ENCODE measurements at regions not wholly inside any gene's neighbourhood (a gene's known extent, or its start where the extent isn't known, plus 50 kb on each side); places are given as distances from the start of the nearest gene placed in this dataset.

DNA sequence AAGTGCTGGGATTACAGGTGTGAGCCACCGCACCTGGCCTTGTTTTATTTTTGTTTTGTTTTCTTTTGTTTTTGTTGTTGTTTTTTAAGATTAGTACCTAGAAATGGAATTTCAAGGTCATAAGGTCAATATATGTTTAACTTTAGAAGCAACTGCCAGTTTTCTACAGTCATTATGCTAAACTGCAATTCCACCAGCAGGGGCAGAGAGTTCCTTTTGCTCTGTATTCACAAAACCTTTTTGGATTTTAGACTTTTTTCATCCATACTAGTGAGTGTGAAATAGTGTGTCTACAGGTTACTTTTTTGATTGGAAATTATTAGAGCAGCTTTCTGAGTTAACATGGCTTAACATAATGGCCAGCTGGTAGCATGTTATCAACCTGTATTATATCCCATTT, 580.6 kb downstream of the TRIML1 start:
- TF ChIP-seq JUND (IDR thresholded peaks at IDR 0.05) = no peak
- TF ChIP-seq CTCF (IDR thresholded peaks at IDR 0.05 in 2 of 3, conservative IDR thresholded peaks at IDR 0.05 in 1 of 3; ENCODE audit: borderline replicate concordance in 1 of 3, insufficient read depth in 1 of 3, low read depth in 2 of 3, low read length in 2 of 3) = peak in 2 of 3 experiments; percentile 40 to 53; a peak in 3 of 6 replicates
- H3K4me1 ChIP-seq (ENCODE audit: control insufficient read depth in 1 of 2, insufficient read depth in 2 of 2, low read length in 2 of 2) = peaks cover 0 to 4% of the 10 kb centered on the region in 2 experiments; a peak in 1 of 4 replicates
- H3K27ac ChIP-seq (ENCODE audit: low read depth, low read length) = no peak overlapping the region
- no peak overlapping the region for H2AFZ ChIP-seq (ENCODE audit: low read depth, low read length, poor library complexity, severe bottlenecking)
- no peaks in the 10 kb centered on the region for H3K9me2 ChIP-seq (ENCODE audit: insufficient read depth)
- no peaks in the 10 kb centered on the region for H3K79me2 ChIP-seq (ENCODE audit: insufficient read depth, low read length)
- no peaks in the 10 kb centered on the region for H3K9me3 ChIP-seq (ENCODE audit: control insufficient read depth in 1 of 2, insufficient read depth in 1 of 2, low read depth in 1 of 2, low read length in 2 of 2)
- ChIA-PET CTCF (no interaction called here), POLR2A (no interaction called here), RAD21 (ENCODE audit: low non-redundant PET in 1 of 2, low total read pairs in 2 of 2, uncharacterized antibody in 2 of 2, unreplicated experiment in 2 of 2) (no interaction called here)
- peak; percentile 6 for DNase-seq (ENCODE audit: low read depth, low spot score)
- ATAC-seq = peak; percentile 47; the same call in 1 of the 2 replicates
- H4K20me1 ChIP-seq (ENCODE audit: insufficient read depth) = no peaks in the 10 kb centered on the region
- no peaks in the 10 kb centered on the region for H3K36me3 ChIP-seq (ENCODE audit: control insufficient read depth in 1 of 2, insufficient read depth in 2 of 2, low read length in 2 of 2)
- H3K9ac ChIP-seq (ENCODE audit: low read length) = no peak overlapping the region
- BruUV-seq (replicated peaks) = no TSS peak
- intact Hi-C loops (cut with micrococcal nuclease) = no loop called here
- H3K4me3 ChIP-seq (replicated peaks in 1 of 2; ENCODE audit: low read depth in 1 of 2, low read length in 2 of 2) = no peak overlapping the region
- no peak overlapping the region for H3K4me2 ChIP-seq (ENCODE audit: low read length)
- H3K27me3 ChIP-seq (ENCODE audit: insufficient read depth, low read length) = no peaks in the 10 kb centered on the region

- POLR2A ChIA-PET = no interaction called here
- BruUV-seq (replicated peaks) = no TSS peak
- Histone ChIP-seq H4K20me1 (ENCODE audit: insufficient read depth) (no peaks in the 10 kb centered on the region), H3K4me1 (ENCODE audit: control insufficient read depth in 1 of 2, insufficient read depth in 2 of 2, low read length in 2 of 2) (no peaks in the 10 kb centered on the region), H3K4me2 (ENCODE audit: low read length) (no peak overlapping the region), H3K27me3 (ENCODE audit: insufficient read depth, low read length) (no peaks in the 10 kb centered on the region), H3K79me2 (ENCODE audit: insufficient read depth, low read length) (no peaks in the 10 kb centered on the region), H3K27ac (ENCODE audit: low read depth, low read length) (no peak overlapping the region), H2AFZ (ENCODE audit: low read depth, low read length, poor library complexity, severe bottlenecking) (no peak overlapping the region), H3K9ac (ENCODE audit: low read length) (no peak overlapping the region), H3K4me3 (replicated peaks in 1 of 2; ENCODE audit: low read depth in 1 of 2, low read length in 2 of 2) (no peak overlapping the region), H3K9me3 (ENCODE audit: control insufficient read depth in 1 of 2, insufficient read depth in 1 of 2, low read depth in 1 of 2, low read length in 2 of 2) (no peaks in the 10 kb centered on the region), H3K9me2 (ENCODE audit: insufficient read depth) (no peaks in the 10 kb centered on the region), H3K36me3 (ENCODE audit: control insufficient read depth in 1 of 2, insufficient read depth in 2 of 2, low read length in 2 of 2) (no peaks in the 10 kb centered on the region)
- intact Hi-C loops (cut with micrococcal nuclease) = no loop called here
- CTCF ChIA-PET = no interaction called here
- TF ChIP-seq EZH2phosphoT487 (IDR thresholded peaks at IDR 0.05; ENCODE audit: borderline replicate concordance) (no peak), CBX3 (IDR thresholded peaks at IDR 0.05; ENCODE audit: low read depth) (no peak), JUND (IDR thresholded peaks at IDR 0.05) (no peak), SRF (IDR thresholded peaks at IDR 0.05; ENCODE audit: low read depth) (no peak), EGR1 (IDR thresholded peaks at IDR 0.05; ENCODE audit: low read depth) (no peak)
- DNase-seq (ENCODE audit: low read depth, low spot score) = no peak
- RAD21 ChIA-PET (ENCODE audit: low non-redundant PET in 1 of 2, low total read pairs in 2 of 2, uncharacterized antibody in 2 of 2, unreplicated experiment in 2 of 2) = no interaction called here
- ATAC-seq = no peak
Observed at GRCh38 chr4:188722911-188723310, 583.7 kb downstream of the TRIML1 start.
